Left ventricle myocardium inferior (tissue), 1 donor: ENCODE measurements at regions not wholly inside any gene's neighbourhood (a gene's known extent, or its start where the extent isn't known, plus 50 kb on each side); places are given as distances from the start of the nearest gene placed in this dataset.

Experiments used
- DNase-seq: peaks from one replicate; pipeline ENCODE4 v3.0.0-alpha.2; 2020
- H3K27ac ChIP-seq: fragments of 200-600 bp; replicated peaks from 2 replicates; pipeline ENCODE4 v1.8.0; 2021
- H3K27me3 ChIP-seq: fragments of 200-600 bp; 2 replicates; pipeline ENCODE4 v1.8.0; 2021; ENCODE audit warnings: low read depth
- H3K36me3 ChIP-seq: fragments of 200-600 bp; 2 replicates; pipeline ENCODE4 v1.8.0; 2021
- H3K4me1 ChIP-seq: fragments of 200-600 bp; 2 replicates; pipeline ENCODE4 v1.8.0; 2021
- H3K4me3 ChIP-seq: fragments of 200-600 bp; 2 replicates; pipeline ENCODE4 v1.8.0; 2021; ENCODE audit warnings: mild to moderate bottlenecking, moderate library complexity
- H3K9me3 ChIP-seq: fragments of 200-600 bp; replicated peaks from 2 replicates; pipeline ENCODE4 v1.8.0; 2021
- intact Hi-C: fragments of 100-400 bp; cut with micrococcal nuclease; formaldehyde crosslinking; loops from one replicate; pipeline ENCODE4 v1.11.0; 2022
- TF ChIP-seq, protein P1 (sequence below): fragments of 200-600 bp; IDR thresholded peaks from 2 replicates; pipeline ENCODE4 v1.8.0; 2021; ENCODE audit warnings: antibody characterized with exemption, mild to moderate bottlenecking, borderline replicate concordance
- donor health status: DM: no; HTN: yes; CAD: no; lungs with severe emphysema.

- TF ChIP-seq, protein P1, sequence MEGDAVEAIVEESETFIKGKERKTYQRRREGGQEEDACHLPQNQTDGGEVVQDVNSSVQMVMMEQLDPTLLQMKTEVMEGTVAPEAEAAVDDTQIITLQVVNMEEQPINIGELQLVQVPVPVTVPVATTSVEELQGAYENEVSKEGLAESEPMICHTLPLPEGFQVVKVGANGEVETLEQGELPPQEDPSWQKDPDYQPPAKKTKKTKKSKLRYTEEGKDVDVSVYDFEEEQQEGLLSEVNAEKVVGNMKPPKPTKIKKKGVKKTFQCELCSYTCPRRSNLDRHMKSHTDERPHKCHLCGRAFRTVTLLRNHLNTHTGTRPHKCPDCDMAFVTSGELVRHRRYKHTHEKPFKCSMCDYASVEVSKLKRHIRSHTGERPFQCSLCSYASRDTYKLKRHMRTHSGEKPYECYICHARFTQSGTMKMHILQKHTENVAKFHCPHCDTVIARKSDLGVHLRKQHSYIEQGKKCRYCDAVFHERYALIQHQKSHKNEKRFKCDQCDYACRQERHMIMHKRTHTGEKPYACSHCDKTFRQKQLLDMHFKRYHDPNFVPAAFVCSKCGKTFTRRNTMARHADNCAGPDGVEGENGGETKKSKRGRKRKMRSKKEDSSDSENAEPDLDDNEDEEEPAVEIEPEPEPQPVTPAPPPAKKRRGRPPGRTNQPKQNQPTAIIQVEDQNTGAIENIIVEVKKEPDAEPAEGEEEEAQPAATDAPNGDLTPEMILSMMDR = peak; percentile 90
- Histone ChIP-seq H3K27ac (no peak overlapping the region), H3K27me3 (peaks cover 44% of the 10 kb centered on the region), H3K4me1 (peaks cover 7% of the 10 kb centered on the region), H3K9me3 (no peaks in the 10 kb centered on the region), H3K4me3 (peak overlapping the region; percentile 30), H3K36me3 (no peaks in the 10 kb centered on the region)
- peak; percentile 72 for DNase-seq
- intact Hi-C loops = no loop called here
Measured at GRCh38 chr10:117442944-117443685, 67.9 kb upstream of the PDZD8 start.

DNA sequence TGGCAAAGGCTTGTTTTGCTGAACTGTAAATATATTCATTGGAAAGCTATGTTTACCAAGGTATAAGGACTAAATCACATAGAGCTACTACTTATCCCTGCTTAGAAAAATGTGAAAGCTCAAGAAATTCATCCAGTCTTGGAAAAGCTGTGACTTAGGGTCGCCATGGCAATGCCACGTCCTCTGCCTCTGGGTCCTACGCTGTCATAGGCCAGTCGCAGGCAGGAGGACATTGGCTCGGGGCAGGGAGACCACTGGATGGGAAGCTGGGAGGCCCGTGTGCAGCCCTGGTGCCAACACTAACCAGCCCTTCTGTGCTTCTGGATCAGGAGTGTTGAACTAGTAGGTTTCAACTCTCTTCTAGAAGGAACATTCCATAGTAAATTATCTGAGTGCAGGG lies 67.3 kb upstream of the PDZD8 start:
- no peak overlapping the region for H3K27ac ChIP-seq
- no peaks in the 10 kb centered on the region for H3K9me3 ChIP-seq
- H3K36me3 ChIP-seq = no peaks in the 10 kb centered on the region
- TF ChIP-seq, protein P1 = no peak
- peaks cover 7% of the 10 kb centered on the region for H3K4me1 ChIP-seq
- no peak for DNase-seq
- intact Hi-C loops = no loop called here
- H3K27me3 ChIP-seq = peaks cover 44% of the 10 kb centered on the region
- H3K4me3 ChIP-seq = no peak overlapping the region

DNA sequence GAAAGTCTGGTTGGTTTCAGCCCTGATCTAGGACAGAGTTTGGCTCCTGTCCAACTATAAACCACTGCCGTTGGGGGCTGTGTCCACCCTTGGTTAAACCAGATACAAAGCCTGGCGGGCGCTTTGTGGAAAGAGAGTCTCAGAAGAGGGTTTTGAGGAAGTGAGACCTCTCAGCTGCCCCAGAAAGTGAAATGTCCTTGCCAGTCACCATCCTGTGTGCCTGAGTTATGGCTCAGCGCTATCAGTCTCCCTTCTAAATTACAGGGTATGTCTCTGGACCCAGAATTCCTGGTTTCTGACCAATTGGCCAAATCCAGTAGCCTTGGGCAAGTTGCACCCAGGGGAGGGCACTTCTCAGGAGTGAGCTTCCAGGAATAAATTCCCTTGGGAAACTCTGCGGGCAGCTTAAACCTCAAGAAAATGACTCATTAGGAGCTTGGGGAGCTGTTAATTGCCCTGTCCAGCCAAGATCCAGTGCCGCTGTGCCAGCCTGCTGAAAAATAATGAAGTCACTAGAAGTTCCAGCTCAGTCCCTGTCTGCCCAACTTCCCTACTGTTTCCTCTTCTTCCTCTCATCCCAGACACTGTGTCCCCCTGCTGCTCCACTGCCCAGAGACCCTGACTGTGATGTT lies 66.7 kb upstream of the PDZD8 start:
- Histone ChIP-seq H3K27ac (no peak overlapping the region), H3K27me3 (peaks cover 45% of the 10 kb centered on the region), H3K9me3 (no peaks in the 10 kb centered on the region), H3K4me1 (peaks cover 7% of the 10 kb centered on the region), H3K36me3 (no peaks in the 10 kb centered on the region), H3K4me3 (no peak overlapping the region)
- no peak for DNase-seq
- TF ChIP-seq, protein P1 = no peak
- intact Hi-C loops = no loop called here

GRCh38 chr10:117441361-117441760 lies 66.1 kb upstream of the PDZD8 start:
- Histone ChIP-seq H3K36me3 (no peaks in the 10 kb centered on the region), H3K4me3 (no peak overlapping the region), H3K27me3 (peaks cover 50% of the 10 kb centered on the region), H3K4me1 (peaks cover 7% of the 10 kb centered on the region), H3K27ac (no peak overlapping the region), H3K9me3 (no peaks in the 10 kb centered on the region)
- no peak for DNase-seq
- TF ChIP-seq, protein P1 = no peak
- intact Hi-C loops = no loop called here

DNA sequence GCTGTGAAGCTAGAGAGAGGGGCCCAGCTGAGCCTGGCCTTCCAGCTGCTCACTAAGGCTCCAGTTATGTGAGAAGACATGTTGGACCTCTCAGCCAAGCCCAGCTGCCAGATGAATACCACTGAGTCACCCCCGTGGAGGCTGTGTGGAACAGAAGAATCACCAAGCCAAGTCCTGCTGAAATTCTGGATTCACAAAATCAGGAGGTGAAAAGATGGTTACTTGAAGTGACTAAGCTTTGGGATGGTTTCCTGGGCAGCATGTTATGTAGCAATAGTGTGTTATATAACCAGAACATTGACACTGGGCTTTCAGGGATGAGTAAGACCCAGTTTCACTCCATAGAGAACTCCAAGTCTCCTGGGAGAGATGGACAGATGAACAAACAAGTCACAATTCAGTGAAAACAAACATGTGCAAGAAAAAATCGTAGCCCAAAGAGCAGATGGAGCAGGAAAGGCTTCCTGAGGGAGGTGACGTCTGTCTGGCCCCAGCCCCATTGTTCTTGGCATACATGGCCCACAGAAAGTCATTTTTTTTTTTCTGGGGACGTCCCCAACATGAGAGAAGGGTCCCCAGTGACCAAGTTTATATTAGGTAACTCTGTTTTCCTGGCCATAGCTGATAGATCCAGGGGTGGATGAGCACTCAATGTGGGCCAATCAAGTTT lies 64.1 kb upstream of the PDZD8 start:
- peak; percentile 53 for DNase-seq
- H3K27me3 ChIP-seq = peaks cover 63% of the 10 kb centered on the region
- H3K4me3 ChIP-seq = no peak overlapping the region
- peak overlapping the region; percentile 27 for H3K27ac ChIP-seq
- H3K9me3 ChIP-seq = no peaks in the 10 kb centered on the region
- peaks cover 7% of the 10 kb centered on the region for H3K4me1 ChIP-seq
- intact Hi-C loops = no loop called here
- H3K36me3 ChIP-seq = no peaks in the 10 kb centered on the region
- TF ChIP-seq, protein P1 = no peak
